ENCODE measurements at regions not wholly inside any gene's neighbourhood (a gene's known extent, or its start where the extent isn't known, plus 50 kb on each side); places are given as distances from the start of the nearest gene placed in this dataset.

DNA sequence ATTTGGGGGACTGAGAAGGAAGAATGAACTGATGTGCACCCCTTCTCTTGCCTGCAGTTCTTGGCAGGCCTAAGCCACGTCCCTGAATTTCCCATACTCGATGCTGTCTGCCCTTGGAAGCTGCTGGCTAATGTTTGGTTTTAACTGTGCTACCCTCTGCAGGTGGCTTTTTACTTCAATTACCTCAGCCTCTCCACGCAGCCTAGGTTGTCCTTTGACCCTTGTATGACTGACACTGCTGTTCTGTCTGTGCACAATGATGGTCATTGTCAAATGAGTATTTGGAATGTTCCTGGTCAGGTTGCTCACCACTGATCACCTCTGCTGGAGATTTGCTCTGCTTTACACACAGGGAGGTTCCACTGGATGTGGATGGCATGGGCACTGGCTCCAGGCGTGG, 137.1 kb downstream of the ZNF518B start:
- CTCF ChIA-PET = interaction anchor here (1.8 kb wide), 1 partner anchor 162 kb away, joined by 5 read pairs; no protein-coding TSS in a partner anchor
- ATAC-seq (no peak), DNase-seq (ENCODE audit: low spot score) (no peak)
- Mint-ChIP-seq H3K27me3 (ENCODE audit: low read depth) (no peaks in the 10 kb centered on the region; the same call in 1 of the 2 replicates), H3K36me3 (no peaks in the 10 kb centered on the region), H3K4me1 (peaks cover 2% of the 10 kb centered on the region; the same call in 1 of the 2 replicates), H3K27ac (no peak overlapping the region), H3K9me3 (peaks cover 20% of the 10 kb centered on the region), H3K4me3 (no peak overlapping the region)
- POLR2A ChIA-PET = no interaction called here
- TF ChIP-seq, protein P1, sequence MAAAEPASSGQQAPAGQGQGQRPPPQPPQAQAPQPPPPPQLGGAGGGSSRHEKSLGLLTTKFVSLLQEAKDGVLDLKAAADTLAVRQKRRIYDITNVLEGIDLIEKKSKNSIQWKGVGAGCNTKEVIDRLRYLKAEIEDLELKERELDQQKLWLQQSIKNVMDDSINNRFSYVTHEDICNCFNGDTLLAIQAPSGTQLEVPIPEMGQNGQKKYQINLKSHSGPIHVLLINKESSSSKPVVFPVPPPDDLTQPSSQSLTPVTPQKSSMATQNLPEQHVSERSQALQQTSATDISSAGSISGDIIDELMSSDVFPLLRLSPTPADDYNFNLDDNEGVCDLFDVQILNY (CRISPR knock-in tag; IDR thresholded peaks at IDR 0.05) = no peak
- TF ChIP-seq GABPB1 (CRISPR knock-in tag; IDR thresholded peaks at IDR 0.05) = no peak
- no peak for TF ChIP-seq FOXJ3 (CRISPR knock-in tag; IDR thresholded peaks at IDR 0.05; ENCODE audit: borderline replicate concordance)
- no peak for TF ChIP-seq GRHL2 (CRISPR knock-in tag; IDR thresholded peaks at IDR 0.05; ENCODE audit: insufficient replicate concordance, severe bottlenecking)
- no peak for TF ChIP-seq ZNF138 (CRISPR knock-in tag; conservative IDR thresholded peaks at IDR 0.05)
- no peak for TF ChIP-seq SP1 (CRISPR knock-in tag; conservative IDR thresholded peaks at IDR 0.05)
- TF ChIP-seq ZBTB21 (CRISPR knock-in tag; IDR thresholded peaks at IDR 0.05; ENCODE audit: borderline replicate concordance) = no peak
- TF ChIP-seq ELF4 (CRISPR knock-in tag; IDR thresholded peaks at IDR 0.05; ENCODE audit: low read depth) = no peak

DNA sequence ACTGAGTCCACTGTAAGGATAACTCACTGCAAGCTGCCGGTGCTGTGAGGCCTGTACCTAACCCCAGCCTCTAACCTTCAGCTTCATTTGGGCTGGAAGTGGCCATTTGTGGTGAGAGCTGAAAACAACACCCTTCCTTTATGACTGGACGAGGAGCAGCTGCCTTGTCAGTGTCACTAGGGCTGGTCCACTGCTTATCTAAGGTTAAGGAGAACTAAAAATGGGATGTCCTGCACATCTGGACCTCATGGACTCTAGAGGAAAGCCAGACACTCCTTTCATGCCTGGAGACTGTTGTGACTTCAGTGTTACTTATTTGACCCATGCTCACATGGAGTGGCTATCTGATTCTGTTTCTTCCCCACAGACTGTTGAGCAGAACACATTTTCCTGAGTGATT, 139.9 kb downstream of the ZNF518B start:
- ATAC-seq (no peak), DNase-seq (ENCODE audit: low spot score) (no peak)
- H3K9me3 Mint-ChIP-seq = peaks cover 37% of the 10 kb centered on the region
- H3K27me3 Mint-ChIP-seq (ENCODE audit: low read depth) = no peaks in the 10 kb centered on the region; the same call in 1 of the 2 replicates
- H3K36me3 Mint-ChIP-seq = no peaks in the 10 kb centered on the region
- TF ChIP-seq RELA (CRISPR knock-in tag; IDR thresholded peaks at IDR 0.05; ENCODE audit: borderline replicate concordance) (no peak), KAT7 (CRISPR knock-in tag; IDR thresholded peaks at IDR 0.05; ENCODE audit: borderline replicate concordance) (no peak), ZNF232 (CRISPR knock-in tag; IDR thresholded peaks at IDR 0.05) (no peak), FOXJ3 (CRISPR knock-in tag; IDR thresholded peaks at IDR 0.05; ENCODE audit: borderline replicate concordance) (no peak)
- TF ChIP-seq, protein P2, sequence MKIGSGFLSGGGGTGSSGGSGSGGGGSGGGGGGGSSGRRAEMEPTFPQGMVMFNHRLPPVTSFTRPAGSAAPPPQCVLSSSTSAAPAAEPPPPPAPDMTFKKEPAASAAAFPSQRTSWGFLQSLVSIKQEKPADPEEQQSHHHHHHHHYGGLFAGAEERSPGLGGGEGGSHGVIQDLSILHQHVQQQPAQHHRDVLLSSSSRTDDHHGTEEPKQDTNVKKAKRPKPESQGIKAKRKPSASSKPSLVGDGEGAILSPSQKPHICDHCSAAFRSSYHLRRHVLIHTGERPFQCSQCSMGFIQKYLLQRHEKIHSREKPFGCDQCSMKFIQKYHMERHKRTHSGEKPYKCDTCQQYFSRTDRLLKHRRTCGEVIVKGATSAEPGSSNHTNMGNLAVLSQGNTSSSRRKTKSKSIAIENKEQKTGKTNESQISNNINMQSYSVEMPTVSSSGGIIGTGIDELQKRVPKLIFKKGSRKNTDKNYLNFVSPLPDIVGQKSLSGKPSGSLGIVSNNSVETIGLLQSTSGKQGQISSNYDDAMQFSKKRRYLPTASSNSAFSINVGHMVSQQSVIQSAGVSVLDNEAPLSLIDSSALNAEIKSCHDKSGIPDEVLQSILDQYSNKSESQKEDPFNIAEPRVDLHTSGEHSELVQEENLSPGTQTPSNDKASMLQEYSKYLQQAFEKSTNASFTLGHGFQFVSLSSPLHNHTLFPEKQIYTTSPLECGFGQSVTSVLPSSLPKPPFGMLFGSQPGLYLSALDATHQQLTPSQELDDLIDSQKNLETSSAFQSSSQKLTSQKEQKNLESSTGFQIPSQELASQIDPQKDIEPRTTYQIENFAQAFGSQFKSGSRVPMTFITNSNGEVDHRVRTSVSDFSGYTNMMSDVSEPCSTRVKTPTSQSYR (CRISPR knock-in tag; IDR thresholded peaks at IDR 0.05) = no peak
- ChIA-PET POLR2A (no interaction called here), CTCF (interaction anchor here (1.0 kb wide), 1 partner anchor 131 kb away, joined by 3 read pairs; no protein-coding TSS in a partner anchor)
- H3K4me3 Mint-ChIP-seq = no peak overlapping the region
- H3K27ac Mint-ChIP-seq = no peak overlapping the region
- H3K4me1 Mint-ChIP-seq = peaks cover 2% of the 10 kb centered on the region; the same call in 1 of the 2 replicates

DNA sequence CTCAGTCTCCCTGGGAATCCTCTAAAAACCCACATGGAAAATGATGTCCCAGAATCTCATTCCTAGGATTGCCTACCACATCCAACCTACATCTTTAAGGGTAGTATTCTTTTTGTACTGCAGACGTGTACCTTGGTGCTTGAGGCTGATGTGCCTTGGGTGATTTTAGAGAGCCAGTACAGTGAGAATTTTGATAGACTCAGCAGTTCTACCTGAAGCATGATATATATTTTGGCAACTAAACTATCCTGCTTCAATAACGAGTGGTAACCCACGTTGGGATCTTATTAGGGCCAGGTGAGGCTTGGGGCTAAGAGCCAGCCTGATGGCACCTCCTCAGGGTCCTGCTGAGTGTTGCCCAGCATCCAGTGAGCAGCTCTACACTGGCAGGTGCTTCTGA, 140.4 kb downstream of the ZNF518B start:
- H3K27me3 Mint-ChIP-seq (ENCODE audit: low read depth) = no peaks in the 10 kb centered on the region; the same call in 1 of the 2 replicates
- H3K4me1 Mint-ChIP-seq = peaks cover 2% of the 10 kb centered on the region; the same call in 1 of the 2 replicates
- no peaks in the 10 kb centered on the region for H3K36me3 Mint-ChIP-seq
- no peak overlapping the region for H3K4me3 Mint-ChIP-seq
- POLR2A ChIA-PET = no interaction called here
- DNase-seq (ENCODE audit: low spot score) (no peak), ATAC-seq (no peak)
- CTCF ChIA-PET = no interaction called here
- peaks cover 42% of the 10 kb centered on the region for H3K9me3 Mint-ChIP-seq
- no peak overlapping the region for H3K27ac Mint-ChIP-seq
- TF ChIP-seq, protein P3, sequence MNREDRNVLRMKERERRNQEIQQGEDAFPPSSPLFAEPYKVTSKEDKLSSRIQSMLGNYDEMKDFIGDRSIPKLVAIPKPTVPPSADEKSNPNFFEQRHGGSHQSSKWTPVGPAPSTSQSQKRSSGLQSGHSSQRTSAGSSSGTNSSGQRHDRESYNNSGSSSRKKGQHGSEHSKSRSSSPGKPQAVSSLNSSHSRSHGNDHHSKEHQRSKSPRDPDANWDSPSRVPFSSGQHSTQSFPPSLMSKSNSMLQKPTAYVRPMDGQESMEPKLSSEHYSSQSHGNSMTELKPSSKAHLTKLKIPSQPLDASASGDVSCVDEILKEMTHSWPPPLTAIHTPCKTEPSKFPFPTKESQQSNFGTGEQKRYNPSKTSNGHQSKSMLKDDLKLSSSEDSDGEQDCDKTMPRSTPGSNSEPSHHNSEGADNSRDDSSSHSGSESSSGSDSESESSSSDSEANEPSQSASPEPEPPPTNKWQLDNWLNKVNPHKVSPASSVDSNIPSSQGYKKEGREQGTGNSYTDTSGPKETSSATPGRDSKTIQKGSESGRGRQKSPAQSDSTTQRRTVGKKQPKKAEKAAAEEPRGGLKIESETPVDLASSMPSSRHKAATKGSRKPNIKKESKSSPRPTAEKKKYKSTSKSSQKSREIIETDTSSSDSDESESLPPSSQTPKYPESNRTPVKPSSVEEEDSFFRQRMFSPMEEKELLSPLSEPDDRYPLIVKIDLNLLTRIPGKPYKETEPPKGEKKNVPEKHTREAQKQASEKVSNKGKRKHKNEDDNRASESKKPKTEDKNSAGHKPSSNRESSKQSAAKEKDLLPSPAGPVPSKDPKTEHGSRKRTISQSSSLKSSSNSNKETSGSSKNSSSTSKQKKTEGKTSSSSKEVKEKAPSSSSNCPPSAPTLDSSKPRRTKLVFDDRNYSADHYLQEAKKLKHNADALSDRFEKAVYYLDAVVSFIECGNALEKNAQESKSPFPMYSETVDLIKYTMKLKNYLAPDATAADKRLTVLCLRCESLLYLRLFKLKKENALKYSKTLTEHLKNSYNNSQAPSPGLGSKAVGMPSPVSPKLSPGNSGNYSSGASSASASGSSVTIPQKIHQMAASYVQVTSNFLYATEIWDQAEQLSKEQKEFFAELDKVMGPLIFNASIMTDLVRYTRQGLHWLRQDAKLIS (CRISPR knock-in tag; IDR thresholded peaks at IDR 0.05; ENCODE audit: borderline replicate concordance) = no peak
- TF ChIP-seq ZNF263 (CRISPR knock-in tag; IDR thresholded peaks at IDR 0.05; ENCODE audit: low read depth) = no peak
- TF ChIP-seq FOXJ3 (CRISPR knock-in tag; IDR thresholded peaks at IDR 0.05; ENCODE audit: borderline replicate concordance) = no peak
- TF ChIP-seq ZNF396 (CRISPR knock-in tag; IDR thresholded peaks at IDR 0.05; ENCODE audit: borderline replicate concordance) = no peak
- TF ChIP-seq SMAD3 (CRISPR knock-in tag; IDR thresholded peaks at IDR 0.05; ENCODE audit: borderline replicate concordance) = no peak

All from WTC11 (cell line).